COLO829 (cell line): ENCODE measurements at regions not wholly inside any gene's neighbourhood (a gene's known extent, or its start where the extent isn't known, plus 50 kb on each side); places are given as distances from the start of the nearest gene placed in this dataset.
"Not testable (repeated sequence)": the region's sequence is repeated elsewhere in the genome, so short reads cannot be mapped to it uniquely, and the experiment has no call there.

Experiments
- DNase-seq: peaks from one replicate; pipeline ENCODE4 v3.0.0; 2012; ENCODE audit warnings: low spot score

GRCh38 chr3:80618295-80619256 is 850.8 kb upstream of the ROBO1 start:
- no peak for DNase-seq

- DNase-seq: no peak
Measured at GRCh38 chr3:80612366-80612765, 844.6 kb upstream of the ROBO1 start.

- not testable (repeated sequence) for DNase-seq
Measured at GRCh38 chr3:80608072-80608471, 840.3 kb upstream of the ROBO1 start.

GRCh38 chr3:80606073-80606472 is 838.3 kb upstream of the ROBO1 start:
- DNase-seq: no peak

- DNase-seq: no peak
Measured at GRCh38 chr3:80601479-80601878, 833.7 kb upstream of the ROBO1 start.

- DNase-seq: no peak
Measured at GRCh38 chr3:80592792-80593191, 825.0 kb upstream of the ROBO1 start.

GRCh38 chr3:80586338-80586737 is 818.5 kb upstream of the ROBO1 start:
- DNase-seq: no peak

- no peak for DNase-seq
Measured at GRCh38 chr3:80580146-80580545, 812.3 kb upstream of the ROBO1 start.

GRCh38 chr3:80564391-80564790 is 796.6 kb upstream of the ROBO1 start:
- no peak for DNase-seq

GRCh38 chr3:80559701-80560100 is 791.9 kb upstream of the ROBO1 start:
- DNase-seq: no peak

GRCh38 chr3:80556763-80557162 is 789.0 kb upstream of the ROBO1 start:
- no peak for DNase-seq

GRCh38 chr3:80554304-80554703 is 786.5 kb upstream of the ROBO1 start:
- no peak for DNase-seq

GRCh38 chr3:80553211-80553610 is 785.4 kb upstream of the ROBO1 start:
- no peak for DNase-seq

- no peak for DNase-seq
Measured at GRCh38 chr3:80550174-80550573, 782.4 kb upstream of the ROBO1 start.

GRCh38 chr3:80549173-80549572 is 781.4 kb upstream of the ROBO1 start:
- DNase-seq: no peak

GRCh38 chr3:80543154-80543553 is 775.4 kb upstream of the ROBO1 start:
- no peak for DNase-seq

GRCh38 chr3:80542456-80542855 is 774.7 kb upstream of the ROBO1 start:
- DNase-seq: no peak

- DNase-seq: no peak
Measured at GRCh38 chr3:80537680-80538079, 769.9 kb upstream of the ROBO1 start.

- DNase-seq: no peak
Measured at GRCh38 chr3:80535286-80535685, 767.5 kb upstream of the ROBO1 start.

GRCh38 chr3:80533553-80533952 is 765.8 kb upstream of the ROBO1 start:
- no peak for DNase-seq

GRCh38 chr3:80526153-80526552 is 758.4 kb upstream of the ROBO1 start:
- no peak for DNase-seq

GRCh38 chr3:80521081-80521480 is 753.3 kb upstream of the ROBO1 start:
- no peak for DNase-seq

- no peak for DNase-seq
Measured at GRCh38 chr3:80519436-80519835, 751.6 kb upstream of the ROBO1 start.

GRCh38 chr3:80496452-80496851 is 728.7 kb upstream of the ROBO1 start:
- DNase-seq: no peak
